Posterior vena cava (tissue), 2 donors: ENCODE measurements at regions not wholly inside any gene's neighbourhood (a gene's known extent, or its start where the extent isn't known, plus 50 kb on each side); places are given as distances from the start of the nearest gene placed in this dataset.

Experiments
- DNase-seq: peaks from one replicate; pipeline ENCODE4 v3.0.0-alpha.2; 2020; ENCODE audit warnings: low spot score
- intact Hi-C, 2 donors: fragments of 100-400 bp; cut with DNase I; formaldehyde crosslinking; loops; one replicate each; pipeline versions ENCODE4 v1.14.1 to v1.14.2; 2022 to 2023
- donor health status: DM: yes; HTN: yes; CAD: no.
- donor health status: DM: yes; HTN: yes; CAD: no.

DNA sequence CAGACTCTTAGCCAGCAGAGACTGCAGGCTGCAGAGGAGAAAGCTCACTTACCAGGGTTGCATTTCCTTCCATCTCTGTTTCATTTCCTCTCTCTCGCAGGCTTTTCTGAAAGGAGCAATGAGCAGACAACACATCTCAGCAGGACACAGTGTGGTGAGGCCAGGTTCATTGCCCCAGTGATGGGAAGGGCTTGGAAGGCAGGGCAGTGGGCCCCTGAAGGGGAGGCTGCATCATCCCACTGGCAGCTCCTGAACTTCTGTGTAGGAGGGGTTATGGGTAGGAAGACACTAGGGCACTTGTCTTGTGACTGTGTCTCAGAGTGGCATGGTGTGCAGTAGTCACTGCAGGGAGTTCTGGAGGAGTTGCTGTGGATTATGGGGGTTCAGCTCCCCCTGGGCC lies 246.8 kb downstream of the QKI start:
- no peak for DNase-seq
- intact Hi-C loops, result no loop called here

DNA sequence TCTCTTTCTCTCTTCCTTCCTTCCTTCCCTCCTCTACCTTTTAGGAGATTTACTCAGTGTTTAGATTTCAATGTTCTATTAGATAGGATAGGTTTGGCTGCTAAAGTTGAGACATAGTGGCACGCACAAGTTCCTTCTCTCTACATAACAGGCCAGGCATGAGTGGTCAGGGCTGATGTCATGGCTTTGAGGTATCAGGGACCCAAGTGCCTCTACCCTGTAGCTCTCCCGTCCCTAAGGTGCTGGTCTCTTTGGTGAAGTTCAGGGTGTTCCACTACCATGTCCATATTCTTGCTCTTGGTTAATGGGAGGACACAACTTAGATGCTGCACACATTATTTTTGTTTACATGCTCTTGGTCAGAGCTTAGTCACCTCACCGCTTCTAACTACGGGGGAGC lies 245.3 kb downstream of the QKI start:
- intact Hi-C loops, result no loop called here
- no peak for DNase-seq

DNA sequence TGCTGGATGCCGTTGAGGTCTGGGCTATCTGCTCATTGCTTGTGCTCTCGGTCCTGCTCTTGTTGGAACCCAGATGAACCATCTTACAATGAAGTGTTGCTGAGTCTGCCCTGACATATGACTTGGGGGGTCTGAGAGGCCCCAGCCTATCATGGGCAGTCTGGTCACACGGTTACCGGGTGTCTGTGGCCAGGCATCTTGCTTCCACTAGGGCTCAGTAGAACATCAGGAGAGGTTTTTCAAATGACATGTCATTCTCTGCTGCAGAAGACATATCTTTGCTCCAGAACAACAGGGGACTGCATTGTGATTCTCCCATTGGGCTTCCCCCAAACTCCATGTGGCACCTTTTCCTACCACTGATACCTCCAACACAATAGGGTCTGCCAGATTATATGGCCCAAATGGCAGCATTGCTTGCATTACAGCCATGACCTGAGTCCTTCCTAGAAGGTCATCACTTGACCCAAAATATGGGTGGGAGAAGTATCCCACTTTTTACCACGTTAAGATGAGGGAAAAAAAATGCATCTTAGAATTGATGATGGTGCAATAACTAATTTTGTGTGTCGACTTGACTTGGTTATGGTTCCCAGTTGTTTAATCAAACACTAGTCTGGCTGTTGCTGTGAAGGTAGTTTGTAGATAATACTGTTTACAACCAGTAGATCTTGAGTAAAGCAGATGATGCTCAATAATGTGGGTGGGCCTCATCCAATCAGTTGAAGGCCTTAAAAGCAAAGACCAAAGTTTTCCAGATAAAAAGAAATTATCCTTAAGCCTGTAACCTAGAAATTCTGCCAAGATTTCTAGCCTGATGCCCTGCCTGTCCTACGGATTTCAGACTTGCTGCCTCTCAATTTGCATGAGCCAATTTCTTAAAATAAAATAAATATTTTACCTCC lies 241.0 kb downstream of the QKI start:
- intact Hi-C loops, result no loop called here
- no peak for DNase-seq

DNA sequence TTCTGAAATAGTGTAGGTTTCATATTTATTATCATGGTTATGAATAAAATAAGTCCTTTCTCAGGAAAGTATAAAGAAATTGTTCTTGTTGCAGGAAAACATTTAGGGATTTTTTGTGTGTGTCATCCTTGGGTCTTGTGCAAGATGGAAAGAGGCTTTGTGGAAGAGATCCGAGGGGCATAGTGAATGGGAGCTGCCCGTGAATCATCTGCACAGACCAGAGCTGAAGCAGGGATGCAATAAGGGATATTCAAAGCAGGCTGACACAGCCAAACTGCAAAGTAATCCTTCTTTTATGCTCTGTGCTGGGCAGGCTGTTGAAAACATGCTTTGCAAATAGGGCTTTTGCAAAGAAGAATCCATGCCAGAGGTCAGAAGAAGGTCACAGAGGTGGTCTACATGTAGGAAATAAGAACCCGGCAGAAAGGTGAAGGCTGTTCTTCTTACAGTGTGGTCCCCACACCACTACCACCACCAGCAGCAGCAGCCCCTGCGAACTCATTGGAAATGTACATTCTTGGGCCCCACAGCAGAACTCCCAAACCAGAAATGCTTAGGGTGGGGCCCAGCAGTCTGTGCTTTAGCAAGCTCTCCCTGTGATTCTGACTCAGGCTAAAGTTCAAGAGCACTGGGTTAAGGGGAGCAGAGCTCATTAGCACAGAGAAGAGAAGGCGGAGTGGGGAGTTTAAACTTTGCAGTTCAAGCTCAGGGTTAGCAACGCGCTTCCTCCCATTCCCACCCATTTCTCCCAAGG lies 237.6 kb downstream of the QKI start:
- intact Hi-C loops, result no loop called here
- no peak for DNase-seq

DNA sequence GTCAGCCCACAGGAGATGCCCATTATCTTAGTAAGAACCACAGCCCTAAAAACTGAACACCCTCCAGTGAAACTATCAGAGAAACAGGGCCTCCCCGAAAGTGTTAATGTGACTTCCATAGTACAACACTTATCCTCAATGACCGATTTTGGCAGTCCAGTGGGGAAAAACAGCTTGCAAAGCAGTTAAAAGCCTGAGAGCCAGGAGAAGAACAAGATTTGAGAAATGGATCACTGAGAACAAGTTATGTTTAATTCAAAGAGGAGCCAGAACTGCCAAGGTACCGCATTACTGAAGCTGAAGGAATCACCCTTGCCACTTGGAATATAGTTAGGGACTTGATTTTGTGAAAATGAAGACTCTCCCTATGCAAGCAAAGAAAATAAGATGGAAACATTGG lies 236.9 kb downstream of the QKI start:
- no peak for DNase-seq
- intact Hi-C loops, result no loop called here

DNA sequence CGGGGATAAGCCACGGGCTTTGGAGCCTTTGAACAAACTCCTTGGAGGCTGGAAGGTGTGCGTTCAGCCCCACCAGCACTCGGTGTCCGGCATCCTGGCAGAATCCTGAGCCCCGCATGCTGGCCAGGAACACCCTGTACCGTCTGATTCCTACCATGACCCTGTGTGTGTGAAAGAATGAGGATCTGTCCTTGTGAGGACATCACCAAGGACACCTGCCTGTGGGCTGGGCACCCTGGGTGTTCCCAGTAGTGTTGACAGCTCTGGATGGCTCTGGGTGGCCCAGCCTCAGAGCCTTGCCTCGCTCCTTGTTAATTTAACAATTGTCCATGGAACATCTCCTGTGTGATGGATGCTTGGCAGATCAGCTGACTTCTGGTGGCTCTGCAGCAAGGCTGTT lies 234.3 kb downstream of the QKI start:
- no peak for DNase-seq
- intact Hi-C loops, result no loop called here

DNA sequence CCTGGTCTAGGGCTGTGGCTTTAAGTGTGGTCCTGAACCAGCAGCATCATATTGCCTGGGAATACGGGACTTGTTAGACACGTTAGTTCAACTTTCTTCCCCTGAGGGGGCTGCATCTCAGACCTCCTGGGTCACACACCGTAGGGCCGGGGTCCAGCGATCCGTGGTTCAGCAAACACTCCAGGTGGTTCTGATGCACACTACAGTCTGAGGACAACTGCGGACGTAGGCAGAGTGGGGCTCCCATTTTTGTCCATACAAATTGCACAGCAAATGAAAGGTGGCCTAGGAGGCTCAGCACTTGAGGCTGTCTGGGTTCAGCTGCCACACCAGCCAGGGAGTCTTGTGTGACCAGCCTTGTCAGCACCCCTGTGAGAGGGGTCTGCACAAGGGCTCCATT lies 233.1 kb downstream of the QKI start:
- intact Hi-C loops, result no loop called here

DNA sequence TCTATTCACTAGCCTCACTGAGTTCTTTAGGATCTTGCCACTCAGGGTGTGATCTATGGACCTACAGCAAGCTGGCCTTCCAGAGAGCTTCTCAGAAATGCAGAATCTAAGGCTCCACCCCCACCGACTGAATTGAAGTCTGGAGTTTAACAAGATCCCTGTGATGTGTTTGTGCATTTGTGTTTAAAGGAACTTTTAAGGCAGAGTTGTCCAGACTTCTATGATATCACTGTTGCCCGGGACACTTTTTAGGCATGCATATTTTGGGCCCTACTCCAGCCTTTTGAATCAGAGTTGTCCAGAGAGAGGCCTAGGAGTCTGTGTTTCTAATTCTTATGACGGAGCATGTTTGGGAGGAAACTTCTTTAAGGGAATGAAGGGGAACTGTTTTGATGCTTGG lies 232.3 kb downstream of the QKI start:
- intact Hi-C loops, result no loop called here

More for the DNA sequence above, 233.1 kb downstream of the QKI start:
- DNase-seq, result no peak

DNA sequence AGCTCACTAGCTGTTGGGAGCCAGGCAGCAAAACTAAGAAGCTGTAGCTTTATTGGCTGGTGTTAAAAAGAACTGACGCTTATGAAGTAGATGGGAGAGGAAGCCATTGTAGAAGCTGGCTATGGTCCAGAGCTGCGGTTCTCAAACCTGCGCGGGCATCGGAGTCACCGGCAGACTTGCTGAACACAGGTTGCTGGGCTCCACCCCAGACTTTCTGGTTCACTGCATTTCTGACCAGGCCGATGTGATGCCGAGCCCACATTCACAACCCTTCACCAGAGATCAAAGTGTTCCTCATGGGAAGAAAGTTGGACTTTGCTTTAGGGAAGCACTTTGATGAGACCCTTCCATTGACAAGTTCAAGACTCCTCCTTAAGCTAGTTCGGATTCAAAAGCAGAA lies 231.6 kb downstream of the QKI start:
- no peak for DNase-seq
- intact Hi-C loops, result no loop called here

More for the DNA sequence above, 232.3 kb downstream of the QKI start:
- DNase-seq, result no peak

DNA sequence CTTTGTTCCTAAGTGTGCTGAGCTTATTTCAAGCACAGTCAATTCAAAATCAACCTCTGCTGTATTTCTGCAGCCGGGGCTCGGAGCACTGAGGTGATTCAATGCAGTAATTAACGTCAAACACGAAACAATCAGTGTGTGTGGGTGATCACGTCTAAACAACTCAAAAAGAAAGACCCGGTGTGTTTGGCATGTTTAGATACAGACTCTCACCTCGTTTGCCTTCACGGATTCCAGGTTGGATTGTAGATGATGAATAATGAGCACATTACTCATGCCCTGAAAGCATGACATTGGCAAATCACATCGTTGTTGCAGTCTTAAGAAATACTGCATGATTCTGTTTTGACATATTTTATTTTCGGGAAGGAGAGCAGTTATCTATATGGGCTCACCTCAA lies 231.0 kb downstream of the QKI start:
- DNase-seq, result no peak
- intact Hi-C loops, result no loop called here

DNA sequence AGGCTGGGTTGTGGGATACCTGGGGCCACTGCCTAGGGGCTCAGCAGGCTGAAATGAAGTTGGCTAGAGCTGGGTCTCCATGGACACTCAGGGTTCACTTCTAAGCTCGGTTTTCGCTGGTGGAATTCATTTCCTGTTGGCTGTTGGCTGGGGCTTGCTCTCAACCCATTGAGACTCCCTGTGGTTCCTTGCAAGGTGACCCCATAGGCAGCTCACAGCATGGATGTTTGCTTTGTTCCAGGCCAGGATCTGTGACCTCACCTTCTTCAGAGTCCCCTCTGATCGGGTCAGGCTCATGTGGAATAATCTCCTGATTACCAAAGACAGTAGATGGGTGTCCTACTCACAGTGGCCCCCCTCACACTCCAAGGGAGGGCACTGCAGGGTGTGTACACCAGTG lies 229.3 kb downstream of the QKI start:
- DNase-seq, result peak; percentile 8
- intact Hi-C loops, result no loop called here

DNA sequence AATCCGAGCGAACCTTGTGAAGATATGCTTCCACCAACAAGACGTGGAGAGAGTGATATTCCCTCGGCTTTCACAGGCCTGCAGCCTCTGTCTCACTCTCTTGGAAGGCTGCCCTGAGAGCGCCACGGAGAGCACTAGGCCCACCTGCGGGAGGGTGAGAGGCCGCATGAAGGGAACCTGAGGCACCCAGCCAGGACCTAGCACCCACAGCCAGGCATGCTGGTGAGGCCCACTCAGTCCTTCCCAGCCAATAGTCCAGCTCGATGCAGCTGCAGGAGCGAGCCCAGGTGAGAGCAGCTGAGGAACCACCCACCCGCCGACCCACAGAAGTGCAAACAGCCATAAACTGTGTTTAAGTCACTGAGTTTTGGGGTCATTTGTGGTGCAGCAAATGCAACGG lies 227.2 kb downstream of the QKI start:
- intact Hi-C loops, result no loop called here
- DNase-seq, result peak; percentile 34

DNA sequence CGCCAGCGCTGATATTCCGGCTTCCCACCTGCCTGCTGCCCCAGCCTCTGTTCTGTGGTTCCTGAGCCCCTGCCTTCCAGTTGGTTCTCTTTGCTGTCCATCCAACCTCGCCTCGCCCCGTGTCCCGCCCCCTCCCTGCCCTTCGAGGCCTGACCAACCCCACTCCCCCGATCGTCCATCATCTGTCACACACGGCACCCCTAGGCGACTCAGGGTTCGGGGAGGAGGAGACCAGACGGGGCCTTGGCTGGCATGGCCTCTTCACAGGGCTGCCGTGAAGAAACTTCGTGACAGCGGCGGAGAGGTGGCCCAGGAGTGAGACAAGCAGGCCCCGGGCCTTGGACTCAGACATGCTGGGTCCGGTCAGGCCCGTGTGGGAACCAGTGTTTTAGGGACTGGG lies 226.1 kb downstream of the QKI start:
- peak; percentile 76 for DNase-seq
- intact Hi-C loops, result no loop called here

DNA sequence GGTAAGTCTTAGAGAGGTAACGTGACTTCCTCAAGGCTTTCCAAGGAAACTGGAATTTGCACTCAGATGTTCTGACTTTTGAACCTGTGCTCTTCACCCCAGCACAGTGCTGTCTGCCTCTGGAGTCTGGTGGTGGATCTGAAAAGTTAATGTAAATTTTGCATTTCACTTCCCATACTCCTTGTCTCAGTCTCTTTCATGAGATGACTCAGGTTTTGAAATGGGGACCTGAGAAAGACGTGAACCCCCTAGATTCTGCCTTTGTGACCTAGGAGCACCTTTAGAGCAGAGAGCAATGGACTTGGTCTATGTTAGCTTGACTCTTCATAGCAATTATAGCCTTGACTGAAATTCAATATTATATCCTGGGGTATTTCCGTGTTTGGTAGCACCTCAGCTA lies 223.0 kb downstream of the QKI start:
- intact Hi-C loops, result no loop called here
- DNase-seq, result no peak

DNA sequence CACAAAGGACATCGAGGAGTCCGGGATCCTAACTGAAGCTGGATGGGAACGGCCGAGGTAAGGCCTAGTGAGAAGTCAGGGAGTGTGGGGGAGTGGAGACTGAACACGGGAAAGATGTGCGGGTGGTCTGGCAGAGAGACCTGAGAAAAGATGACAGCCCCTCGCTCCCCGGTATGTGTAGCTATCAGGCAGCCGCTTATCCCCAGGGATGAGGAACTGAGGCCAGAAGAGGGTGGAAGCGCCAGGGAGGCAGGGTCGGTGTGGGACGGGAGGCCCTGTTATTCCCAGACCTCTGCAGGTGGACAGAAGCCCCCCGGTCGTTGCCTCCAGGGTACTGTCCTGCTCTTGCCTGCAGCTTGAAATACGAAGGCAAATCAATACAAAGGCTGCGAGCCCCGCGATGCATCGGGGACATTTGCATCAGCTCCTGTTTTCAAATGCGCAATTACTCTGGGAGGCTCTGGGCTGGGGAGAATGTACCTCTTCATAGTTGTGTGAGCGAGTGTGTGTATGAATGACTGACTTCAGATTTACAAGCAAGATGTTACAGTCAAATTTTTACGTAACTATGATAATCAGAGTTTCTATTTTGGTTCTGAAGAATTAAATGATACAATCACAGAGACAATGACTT lies 221.3 kb downstream of the QKI start:
- intact Hi-C loops, result no loop called here
- peak; percentile 62 for DNase-seq

DNA sequence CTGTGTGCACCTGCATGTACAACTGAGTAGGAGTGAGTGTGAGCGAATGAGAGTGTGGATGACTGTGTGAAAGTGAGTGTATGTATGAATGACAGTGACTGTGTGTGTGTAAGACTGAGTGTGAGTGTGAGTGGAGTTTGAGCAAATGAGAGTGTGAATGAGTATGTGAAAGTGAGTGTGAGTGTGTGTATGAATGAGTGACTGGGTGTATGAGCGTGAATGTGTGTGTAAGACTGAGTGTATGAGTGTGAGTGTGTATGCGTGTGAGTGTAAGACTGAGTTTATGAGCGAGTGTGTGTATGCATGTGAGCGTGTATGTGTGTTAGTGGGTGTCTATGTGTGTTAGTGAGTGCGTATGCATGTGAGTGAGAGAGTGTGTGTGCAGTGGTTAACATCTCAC lies 220.8 kb downstream of the QKI start:
- intact Hi-C loops, result no loop called here
- peak; percentile 11 for DNase-seq

DNA sequence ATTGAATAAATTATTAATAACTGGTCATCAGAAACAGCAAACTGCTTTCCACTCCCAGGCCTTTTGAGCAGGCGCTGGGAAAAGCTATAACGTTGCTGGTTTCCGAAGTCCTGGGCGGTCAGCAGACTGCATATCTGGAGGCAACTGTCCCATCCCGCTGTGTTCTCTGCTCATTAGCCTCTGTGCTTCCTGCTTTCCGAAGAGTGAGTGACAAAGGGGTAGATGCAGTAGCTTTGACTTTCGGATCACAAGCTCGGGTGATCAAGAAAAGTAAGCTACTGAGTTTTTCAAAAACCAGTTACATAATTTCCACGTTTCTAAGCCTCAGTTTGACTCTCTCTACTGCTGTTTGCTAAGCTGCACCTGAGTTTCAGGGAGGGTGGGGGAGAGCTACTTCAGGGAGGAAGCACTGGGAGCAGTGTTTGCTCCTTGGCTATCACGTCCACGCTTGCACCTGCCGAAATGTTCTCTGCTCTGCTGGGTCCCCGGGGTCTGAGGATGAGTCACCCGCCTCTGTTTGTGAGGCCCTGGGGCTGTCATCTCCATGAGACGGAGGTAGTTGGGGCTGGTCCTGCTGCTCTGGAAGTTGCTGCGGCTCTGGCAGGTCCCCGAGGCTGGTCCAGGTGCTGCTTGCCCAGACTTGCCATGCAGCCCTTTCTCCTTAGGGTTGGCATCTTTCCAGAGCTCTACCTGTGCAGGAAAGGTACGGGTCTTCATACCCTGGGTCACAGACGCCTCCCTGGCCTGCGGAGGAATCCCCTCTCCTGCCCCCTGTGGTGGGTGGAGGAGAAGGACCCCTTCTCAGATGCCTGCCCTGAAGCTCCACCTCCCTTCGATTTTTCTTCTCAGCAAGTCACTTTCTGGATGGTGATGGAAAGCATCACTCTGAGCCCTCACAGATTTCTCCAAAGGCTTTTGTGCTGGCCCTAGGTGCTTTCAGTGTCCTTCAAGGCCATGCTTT lies 220.0 kb downstream of the QKI start:
- intact Hi-C loops, result no loop called here

DNA sequence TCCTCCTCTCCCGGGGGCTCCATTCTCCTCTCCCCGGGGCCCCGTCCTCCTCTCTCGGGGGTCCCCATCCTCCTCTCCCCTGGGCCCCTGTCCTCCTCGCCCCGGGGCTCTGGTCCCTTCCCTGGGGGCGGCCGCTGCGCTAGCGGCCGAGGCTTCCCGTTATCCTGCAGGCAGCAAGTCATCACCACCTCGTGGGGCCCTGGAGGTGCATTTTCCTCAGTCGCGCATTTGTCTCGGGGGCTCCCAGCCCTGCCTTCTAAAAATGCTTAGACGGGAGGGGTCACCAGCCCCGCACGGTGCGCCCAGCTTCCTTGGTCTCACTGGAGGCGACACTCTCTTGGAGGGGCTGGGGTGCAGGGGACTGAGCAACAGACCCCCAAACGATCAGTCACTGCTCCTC lies 216.5 kb downstream of the QKI start:
- DNase-seq, result peak; percentile 72
- intact Hi-C loops, result no loop called here

More for the DNA sequence above, 220.0 kb downstream of the QKI start:
- DNase-seq, result peak; percentile 43

DNA sequence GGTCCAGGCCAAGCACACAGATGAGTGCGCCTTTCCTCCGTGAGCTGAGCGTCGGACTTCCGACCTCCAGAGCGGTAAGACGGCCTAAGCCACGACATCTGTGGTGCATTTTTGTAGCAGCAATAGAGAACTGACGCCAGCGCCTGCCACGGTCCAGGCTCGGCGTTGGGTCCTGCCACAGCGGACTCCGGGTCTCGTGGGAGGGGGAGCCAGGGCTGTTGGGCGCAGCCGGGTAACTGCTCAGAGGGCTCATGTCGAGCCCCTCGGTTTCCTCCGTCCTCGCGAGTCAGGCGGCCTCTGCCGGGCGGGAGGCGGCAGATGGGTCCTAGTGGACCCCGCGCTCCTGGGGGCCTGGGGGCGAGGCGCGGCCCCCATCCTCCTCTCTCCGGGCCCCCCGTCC lies 216.1 kb downstream of the QKI start:
- peak; percentile 81 for DNase-seq
- intact Hi-C loops, result no loop called here
